Activated CD8-positive, alpha-beta memory T cell treated with anti-CD3 and anti-CD28 coated beads, Interleukin-2, amount 50 U/mL, for 1 hour (primary cell): ENCODE measurements at regions not wholly inside any gene's neighbourhood (a gene's known extent, or its start where the extent isn't known, plus 50 kb on each side); places are given as distances from the start of the nearest gene placed in this dataset.

Experiments
- DNase-seq: peaks from one replicate; pipeline ENCODE4 v3.0.0-alpha.2; 2020; ENCODE audit errors: extremely low read depth

GRCh38 chrX:107502316-107502715 is 52.9 kb downstream of the FRMPD3 start:
- no peak for DNase-seq

- no peak for DNase-seq
These were observed 54.6 kb downstream of the FRMPD3 start for GRCh38 chrX:107504006-107504405.

- DNase-seq, result no peak
These were observed 55.8 kb downstream of the FRMPD3 start for GRCh38 chrX:107505223-107505622.

- DNase-seq, result no peak
These were observed 57.2 kb downstream of the FRMPD3 start for GRCh38 chrX:107506596-107507031.

- DNase-seq, result no peak
These were observed 57.8 kb downstream of the FRMPD3 start for GRCh38 chrX:107507093-107507743.

GRCh38 chrX:107507744-107508117 is 58.3 kb downstream of the FRMPD3 start:
- no peak for DNase-seq

- DNase-seq, result no peak
These were observed 59.5 kb downstream of the FRMPD3 start for GRCh38 chrX:107508925-107509324.

GRCh38 chrX:107514944-107515343 is 65.5 kb downstream of the FRMPD3 start:
- DNase-seq, result no peak

GRCh38 chrX:107521877-107522586 is 72.6 kb downstream of the FRMPD3 start:
- DNase-seq, result no peak

- DNase-seq, result no peak
These were observed 73.4 kb downstream of the FRMPD3 start for GRCh38 chrX:107522901-107523300.

GRCh38 chrX:107526141-107526540 is 76.7 kb downstream of the FRMPD3 start:
- no peak for DNase-seq

- DNase-seq, result no peak
These were observed 80.7 kb downstream of the FRMPD3 start for GRCh38 chrX:107530141-107530540.

GRCh38 chrX:107537815-107538214 is 88.4 kb downstream of the FRMPD3 start:
- DNase-seq, result no peak

GRCh38 chrX:107541244-107541643 is 87.1 kb upstream of the PRPS1 start:
- no peak for DNase-seq

GRCh38 chrX:107542040-107542439 is 86.3 kb upstream of the PRPS1 start:
- no peak for DNase-seq

- DNase-seq, result no peak
These were observed 85.8 kb upstream of the PRPS1 start for GRCh38 chrX:107542500-107542899.

- no peak for DNase-seq
These were observed 80.7 kb upstream of the PRPS1 start for GRCh38 chrX:107547621-107548020.

- no peak for DNase-seq
These were observed 79.5 kb upstream of the PRPS1 start for GRCh38 chrX:107548775-107549174.

- DNase-seq, result peak; percentile 9
These were observed 78.8 kb upstream of the PRPS1 start for GRCh38 chrX:107549504-107549903.

GRCh38 chrX:107551546-107551945 is 76.8 kb upstream of the PRPS1 start:
- no peak for DNase-seq

GRCh38 chrX:107552930-107553329 is 75.4 kb upstream of the PRPS1 start:
- DNase-seq, result no peak

GRCh38 chrX:107556967-107557366 is 71.3 kb upstream of the PRPS1 start:
- DNase-seq, result no peak

GRCh38 chrX:107559506-107559905 is 68.8 kb upstream of the PRPS1 start:
- DNase-seq, result no peak

- no peak for DNase-seq
These were observed 68.3 kb upstream of the PRPS1 start for GRCh38 chrX:107560041-107560440.
